Ishikawa (cell line): ENCODE measurements at regions not wholly inside any gene's neighbourhood (a gene's known extent, or its start where the extent isn't known, plus 50 kb on each side); places are given as distances from the start of the nearest gene placed in this dataset.

Source experiments
- CEBPB ChIP-seq: IDR thresholded peaks from 2 replicates; pipeline ENCODE4 v1.6.1; 2012
- CREB1 ChIP-seq: IDR thresholded peaks from 2 replicates; pipeline ENCODE4 v1.6.1; 2012; ENCODE audit warnings: low read depth
- EGR1 ChIP-seq: IDR thresholded peaks from 2 replicates; pipeline ENCODE4 v1.6.1; 2012
- EP300 ChIP-seq: IDR thresholded peaks from 2 replicates; pipeline ENCODE4 v1.6.1; 2012; ENCODE audit warnings: borderline replicate concordance
- FOXM1 ChIP-seq: IDR thresholded peaks from 2 replicates; pipeline ENCODE4 v1.6.1; 2012; ENCODE audit warnings: low read depth, borderline replicate concordance
- NFIC ChIP-seq: IDR thresholded peaks from 2 replicates; pipeline ENCODE4 v1.6.1; 2012
- RAD21 ChIP-seq: IDR thresholded peaks from 2 replicates; pipeline ENCODE4 v1.6.1; 2012; ENCODE audit warnings: low read depth
- TAF1 ChIP-seq: IDR thresholded peaks from 2 replicates; pipeline ENCODE4 v1.6.1; 2012; ENCODE audit warnings: low read depth, mild to moderate bottlenecking
- TCF12 ChIP-seq: IDR thresholded peaks from 2 replicates; pipeline ENCODE4 v1.6.1; 2012; ENCODE audit warnings: low read depth
- TEAD4 ChIP-seq: IDR thresholded peaks from 2 replicates; pipeline ENCODE4 v1.6.1; 2012
- YY1 ChIP-seq: IDR thresholded peaks from 2 replicates; pipeline ENCODE4 v1.6.1; 2012; ENCODE audit warnings: low read depth
- ZBTB7A ChIP-seq: IDR thresholded peaks from 2 replicates; pipeline ENCODE4 v1.6.1; 2012; ENCODE audit warnings: low read depth
- TF ChIP-seq, protein P1 (sequence below): IDR thresholded peaks from 2 replicates; pipeline ENCODE4 v1.6.1; 2012
- TF ChIP-seq, protein P2 (sequence below): IDR thresholded peaks from 2 replicates; pipeline ENCODE4 v1.6.1; 2012
- TF ChIP-seq, protein P3 (sequence below): IDR thresholded peaks from 2 replicates; pipeline ENCODE4 v1.6.1; 2012; ENCODE audit warnings: low read depth, mild to moderate bottlenecking

DNA sequence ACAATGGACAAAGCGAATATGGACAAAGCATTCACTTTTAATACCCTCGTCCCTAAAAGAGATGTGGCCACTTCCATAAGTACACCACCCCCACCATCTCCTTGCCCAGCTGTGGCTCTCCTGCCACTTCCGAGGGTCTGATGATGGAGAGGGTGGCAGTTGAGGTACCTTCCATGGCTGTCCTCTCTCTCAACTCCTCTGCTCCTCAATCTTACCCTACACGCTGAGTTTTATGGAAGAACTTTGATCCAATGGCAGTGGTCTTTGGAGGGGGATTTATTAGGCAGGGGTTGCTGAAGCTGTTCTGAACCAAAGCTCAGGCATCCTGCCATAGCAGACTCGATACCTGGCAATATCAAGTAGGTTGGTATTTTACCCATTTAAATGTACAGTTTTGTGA lies 413.0 kb downstream of the TSHZ3 start:
- TF ChIP-seq, protein P1, sequence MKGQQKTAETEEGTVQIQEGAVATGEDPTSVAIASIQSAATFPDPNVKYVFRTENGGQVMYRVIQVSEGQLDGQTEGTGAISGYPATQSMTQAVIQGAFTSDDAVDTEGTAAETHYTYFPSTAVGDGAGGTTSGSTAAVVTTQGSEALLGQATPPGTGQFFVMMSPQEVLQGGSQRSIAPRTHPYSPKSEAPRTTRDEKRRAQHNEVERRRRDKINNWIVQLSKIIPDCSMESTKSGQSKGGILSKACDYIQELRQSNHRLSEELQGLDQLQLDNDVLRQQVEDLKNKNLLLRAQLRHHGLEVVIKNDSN: no peak
- TF ChIP-seq, protein P2, sequence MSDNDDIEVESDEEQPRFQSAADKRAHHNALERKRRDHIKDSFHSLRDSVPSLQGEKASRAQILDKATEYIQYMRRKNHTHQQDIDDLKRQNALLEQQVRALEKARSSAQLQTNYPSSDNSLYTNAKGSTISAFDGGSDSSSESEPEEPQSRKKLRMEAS: no peak
- TF ChIP-seq EGR1 (no peak), ZBTB7A (no peak), RAD21 (no peak), NFIC (no peak), TCF12 (no peak), EP300 (no peak), CEBPB (no peak), TAF1 (no peak), FOXM1 (no peak)

DNA sequence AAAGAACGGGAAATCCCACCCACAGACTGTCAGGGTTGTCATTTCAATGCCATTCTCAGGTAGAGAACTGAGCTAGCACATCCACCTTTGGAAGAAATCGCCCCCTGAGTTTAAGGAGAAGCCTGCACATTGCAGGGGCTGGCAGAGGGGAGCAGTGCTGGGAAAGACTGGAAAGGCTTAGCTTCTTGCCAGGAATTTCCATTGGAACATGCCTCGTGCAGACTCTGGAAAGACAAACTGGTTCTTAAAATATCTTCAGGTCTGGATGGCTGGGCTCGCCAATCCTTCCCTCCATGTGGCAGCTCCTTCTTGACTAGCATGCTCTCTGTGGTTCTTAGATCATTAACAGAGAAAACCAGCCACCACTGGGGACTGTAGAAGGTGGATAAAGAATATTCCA lies 414.1 kb downstream of the TSHZ3 start:
- TF ChIP-seq RAD21: no peak
- no peak for TF ChIP-seq EP300
- TF ChIP-seq, protein P2: no peak

DNA sequence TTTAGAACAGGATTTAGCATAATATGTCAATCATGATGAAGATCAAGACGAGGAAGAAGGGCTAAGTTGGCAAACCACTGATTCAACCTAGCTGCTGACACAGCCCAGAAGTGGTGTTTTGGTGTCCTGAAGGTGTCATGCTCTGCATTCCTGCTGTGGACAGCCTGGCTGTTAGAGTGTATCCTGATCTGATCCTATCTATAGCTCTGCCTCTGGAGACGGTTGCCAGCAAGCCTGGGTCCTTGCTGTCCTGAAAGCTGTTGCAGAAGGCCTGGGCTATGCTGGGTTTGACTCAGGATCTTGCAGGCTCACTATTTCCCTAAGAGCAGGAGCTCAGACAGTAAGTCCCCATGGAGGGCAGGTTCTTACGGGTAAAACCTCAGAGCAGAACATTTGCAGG lies 416.4 kb downstream of the TSHZ3 start:
- TF ChIP-seq EP300 (no peak), ZBTB7A (no peak), EGR1 (no peak), RAD21 (no peak), TEAD4 (no peak), FOXM1 (no peak), TCF12 (no peak), NFIC (no peak), YY1 (no peak), CEBPB (no peak), CREB1 (no peak), TAF1 (no peak)
- TF ChIP-seq, protein P3, sequence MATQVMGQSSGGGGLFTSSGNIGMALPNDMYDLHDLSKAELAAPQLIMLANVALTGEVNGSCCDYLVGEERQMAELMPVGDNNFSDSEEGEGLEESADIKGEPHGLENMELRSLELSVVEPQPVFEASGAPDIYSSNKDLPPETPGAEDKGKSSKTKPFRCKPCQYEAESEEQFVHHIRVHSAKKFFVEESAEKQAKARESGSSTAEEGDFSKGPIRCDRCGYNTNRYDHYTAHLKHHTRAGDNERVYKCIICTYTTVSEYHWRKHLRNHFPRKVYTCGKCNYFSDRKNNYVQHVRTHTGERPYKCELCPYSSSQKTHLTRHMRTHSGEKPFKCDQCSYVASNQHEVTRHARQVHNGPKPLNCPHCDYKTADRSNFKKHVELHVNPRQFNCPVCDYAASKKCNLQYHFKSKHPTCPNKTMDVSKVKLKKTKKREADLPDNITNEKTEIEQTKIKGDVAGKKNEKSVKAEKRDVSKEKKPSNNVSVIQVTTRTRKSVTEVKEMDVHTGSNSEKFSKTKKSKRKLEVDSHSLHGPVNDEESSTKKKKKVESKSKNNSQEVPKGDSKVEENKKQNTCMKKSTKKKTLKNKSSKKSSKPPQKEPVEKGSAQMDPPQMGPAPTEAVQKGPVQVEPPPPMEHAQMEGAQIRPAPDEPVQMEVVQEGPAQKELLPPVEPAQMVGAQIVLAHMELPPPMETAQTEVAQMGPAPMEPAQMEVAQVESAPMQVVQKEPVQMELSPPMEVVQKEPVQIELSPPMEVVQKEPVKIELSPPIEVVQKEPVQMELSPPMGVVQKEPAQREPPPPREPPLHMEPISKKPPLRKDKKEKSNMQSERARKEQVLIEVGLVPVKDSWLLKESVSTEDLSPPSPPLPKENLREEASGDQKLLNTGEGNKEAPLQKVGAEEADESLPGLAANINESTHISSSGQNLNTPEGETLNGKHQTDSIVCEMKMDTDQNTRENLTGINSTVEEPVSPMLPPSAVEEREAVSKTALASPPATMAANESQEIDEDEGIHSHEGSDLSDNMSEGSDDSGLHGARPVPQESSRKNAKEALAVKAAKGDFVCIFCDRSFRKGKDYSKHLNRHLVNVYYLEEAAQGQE: no peak
- TF ChIP-seq, protein P2: no peak
- TF ChIP-seq, protein P1: no peak

DNA sequence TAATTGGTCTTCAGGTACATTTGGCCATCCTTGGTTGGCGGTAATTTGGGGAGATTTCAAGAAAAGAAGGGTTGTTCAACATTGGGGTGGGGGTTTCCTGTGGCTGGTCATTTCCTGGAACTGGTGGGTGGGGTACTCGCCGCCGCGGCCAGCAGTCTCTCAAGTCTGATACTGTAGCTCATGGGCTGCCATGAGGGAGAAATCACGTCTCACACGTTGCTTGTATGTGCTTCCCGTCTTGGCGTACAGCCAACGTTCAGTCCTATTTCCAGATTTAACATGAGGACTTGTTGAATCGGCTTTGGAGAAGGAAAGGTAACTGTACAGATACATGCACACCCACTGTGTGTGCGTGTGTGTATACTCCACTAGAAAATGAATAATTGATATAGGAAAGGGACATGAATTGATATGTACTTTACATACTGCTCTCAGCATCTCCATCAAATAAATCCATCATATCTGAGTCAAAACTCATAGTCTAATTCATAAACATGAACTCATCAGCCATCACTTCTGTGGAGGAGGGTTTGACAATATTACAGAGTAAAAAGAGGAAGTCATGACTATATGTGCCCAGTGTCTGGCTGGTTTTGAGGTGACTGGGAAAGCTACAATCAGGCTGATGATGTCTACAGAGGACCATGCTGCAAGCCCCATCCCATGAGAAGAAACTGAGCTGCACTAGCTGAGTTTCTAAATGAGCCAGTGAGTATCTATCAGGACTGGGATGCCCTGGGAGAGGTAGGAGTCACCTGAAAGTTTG lies 418.1 kb downstream of the TSHZ3 start:
- TF ChIP-seq, protein P1: no peak
- no peak for TF ChIP-seq EP300
- TF ChIP-seq YY1: no peak
- no peak for TF ChIP-seq CEBPB
- no peak for TF ChIP-seq TEAD4
- TF ChIP-seq NFIC: no peak
- no peak for TF ChIP-seq EGR1
- TF ChIP-seq, protein P2: no peak
- no peak for TF ChIP-seq TCF12

DNA sequence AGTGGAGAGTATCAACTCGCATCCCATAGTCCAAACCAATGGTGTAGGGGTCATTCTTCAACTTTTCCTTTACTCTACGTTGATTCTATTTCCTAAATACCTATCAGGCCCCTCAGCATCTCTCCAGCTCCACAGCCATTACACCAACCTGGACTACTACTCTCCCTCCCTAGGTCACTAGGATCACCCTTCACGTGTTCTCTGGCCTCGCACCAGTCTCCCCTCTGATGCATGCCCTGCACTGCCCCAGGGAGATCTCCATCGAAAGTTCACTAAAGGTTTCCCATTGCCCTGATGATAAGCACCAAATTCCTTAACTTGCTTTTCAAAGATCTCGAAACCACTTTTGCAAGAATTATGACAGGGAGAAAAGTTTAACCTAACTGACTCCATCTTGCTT lies 421.5 kb downstream of the TSHZ3 start:
- TF ChIP-seq YY1: no peak
- no peak for TF ChIP-seq ZBTB7A
- TF ChIP-seq, protein P1: no peak
- TF ChIP-seq, protein P2: no peak
- TF ChIP-seq EP300: no peak
- TF ChIP-seq EGR1: no peak
- TF ChIP-seq NFIC: no peak
- no peak for TF ChIP-seq TAF1
- no peak for TF ChIP-seq FOXM1
- no peak for TF ChIP-seq CEBPB
- TF ChIP-seq, protein P3: no peak
- TF ChIP-seq CREB1: no peak
- TF ChIP-seq RAD21: no peak
- TF ChIP-seq TCF12: no peak
- TF ChIP-seq TEAD4: no peak
